Hematopoietic multipotent progenitor cell treated with erythropoietin and hydrocortisone succinate and interleukin-3 and kit ligand, for 15 days (in vitro differentiated cells): ENCODE measurements at regions not wholly inside any gene's neighbourhood (a gene's known extent, or its start where the extent isn't known, plus 50 kb on each side); places are given as distances from the start of the nearest gene placed in this dataset.

Experiments used
- DNase-seq: peaks from one replicate; pipeline ENCODE4 v3.0.0-alpha.2; 2015; ENCODE audit warnings: low spot score

DNA sequence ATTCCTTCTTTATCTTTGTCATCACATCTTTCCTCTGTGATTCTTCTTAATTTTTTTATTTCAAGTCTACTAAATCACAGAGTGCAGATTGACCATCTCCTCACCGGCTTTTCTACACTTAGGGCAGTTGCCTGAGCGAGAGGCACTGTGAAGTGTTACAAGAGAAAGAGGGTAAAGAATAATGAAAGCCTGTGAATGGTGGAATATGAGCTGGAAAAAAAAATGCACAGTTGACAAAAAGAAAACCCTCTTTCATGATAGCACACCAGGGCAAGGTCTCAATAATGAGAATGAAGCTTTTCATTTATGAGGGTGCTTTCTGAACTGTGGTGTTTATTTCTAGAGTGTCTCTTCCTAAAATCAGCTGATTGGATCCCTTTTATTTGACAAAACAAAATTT, 106.2 kb upstream of the PDE3A start:
- no peak for DNase-seq

DNA sequence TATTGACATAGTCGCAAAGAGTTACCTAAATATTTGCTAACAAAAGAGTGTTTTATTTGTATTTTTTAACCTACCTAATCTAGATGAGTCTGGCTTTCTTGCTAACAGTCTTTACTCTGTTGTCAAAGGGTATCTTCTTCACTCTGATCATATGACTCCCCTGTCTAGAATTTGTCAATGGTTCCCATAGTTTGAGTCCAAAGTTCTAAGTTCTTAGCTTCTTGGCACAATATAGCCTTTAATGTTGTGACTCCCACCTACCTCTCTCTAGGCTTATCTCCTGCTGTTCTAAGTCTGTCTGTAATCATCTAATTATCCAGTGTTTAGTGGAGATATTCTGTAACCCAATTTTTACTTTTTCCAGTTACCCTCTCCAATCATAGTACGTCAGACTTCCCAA, 104.3 kb upstream of the PDE3A start:
- no peak for DNase-seq

DNA sequence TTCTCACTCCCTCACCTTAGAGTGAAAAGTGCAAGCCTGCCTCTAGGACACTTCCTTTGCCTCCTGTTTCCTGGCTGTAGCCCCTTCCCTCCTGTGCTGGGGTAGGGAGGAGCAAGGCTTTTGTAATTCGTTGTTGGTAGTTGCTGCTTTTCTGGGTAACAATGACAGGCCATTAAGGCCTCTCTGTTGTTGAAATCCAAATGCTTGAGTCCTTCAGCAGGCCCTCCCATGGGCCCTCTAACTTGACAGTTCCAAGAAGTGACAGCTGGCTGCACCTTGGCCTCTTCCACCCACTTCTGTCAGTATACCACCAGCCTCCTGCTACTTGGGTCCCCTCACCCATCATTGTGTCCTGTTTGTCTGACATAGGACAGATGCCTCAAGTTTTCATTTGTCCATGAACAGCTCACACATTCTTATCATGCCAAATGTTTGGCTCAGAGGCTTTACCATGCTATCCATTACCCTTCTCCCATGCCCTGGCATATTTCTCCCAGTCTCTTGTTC, 103.7 kb upstream of the PDE3A start:
- DNase-seq = no peak

DNA sequence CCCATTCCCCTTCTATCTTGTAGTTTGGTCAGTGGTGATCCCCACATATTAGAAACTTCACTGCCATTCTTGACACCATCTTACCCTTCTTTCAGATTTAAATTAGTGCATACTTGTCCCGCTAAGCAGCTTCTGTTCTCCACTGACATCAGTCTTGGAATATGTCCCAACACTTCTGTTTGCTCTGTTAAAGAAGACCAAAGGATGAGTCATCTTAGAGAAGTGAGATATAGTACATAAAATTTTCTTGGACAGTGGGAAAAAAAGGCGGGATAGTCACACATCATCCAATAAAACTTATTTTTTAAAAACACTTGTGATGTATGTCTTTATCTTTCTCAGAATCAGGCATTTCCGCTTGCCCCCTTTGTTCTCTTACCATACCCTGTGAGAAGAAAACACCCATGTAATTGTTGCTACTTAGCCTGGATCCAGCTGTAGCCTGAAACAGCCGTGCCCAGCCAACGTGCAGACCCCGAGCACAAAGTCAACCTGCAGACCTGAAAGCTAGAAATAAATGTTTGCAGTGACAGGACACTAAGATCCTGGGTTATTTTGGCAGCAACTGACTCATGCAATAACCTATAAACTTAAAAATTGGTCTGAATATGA, 100.1 kb upstream of the PDE3A start:
- DNase-seq = no peak

DNA sequence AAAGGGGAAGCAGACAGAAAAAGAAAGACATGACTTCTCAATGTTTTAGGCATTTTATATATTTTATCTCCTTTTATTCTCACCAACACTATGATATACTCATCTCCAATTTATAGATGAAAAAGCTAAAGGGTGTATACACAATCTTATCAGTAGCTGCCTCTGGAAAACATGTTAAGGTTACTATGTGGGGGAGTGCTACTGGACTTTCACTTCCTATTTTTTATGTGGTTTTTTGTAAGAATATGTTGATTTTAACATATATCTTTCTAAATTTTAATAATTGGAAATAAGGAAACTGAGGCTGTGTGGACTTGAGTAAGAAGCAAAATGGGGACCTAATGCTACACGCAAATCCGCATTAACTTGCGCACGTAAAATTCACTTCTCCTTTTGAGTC, 99.6 kb upstream of the PDE3A start:
- DNase-seq = no peak

DNA sequence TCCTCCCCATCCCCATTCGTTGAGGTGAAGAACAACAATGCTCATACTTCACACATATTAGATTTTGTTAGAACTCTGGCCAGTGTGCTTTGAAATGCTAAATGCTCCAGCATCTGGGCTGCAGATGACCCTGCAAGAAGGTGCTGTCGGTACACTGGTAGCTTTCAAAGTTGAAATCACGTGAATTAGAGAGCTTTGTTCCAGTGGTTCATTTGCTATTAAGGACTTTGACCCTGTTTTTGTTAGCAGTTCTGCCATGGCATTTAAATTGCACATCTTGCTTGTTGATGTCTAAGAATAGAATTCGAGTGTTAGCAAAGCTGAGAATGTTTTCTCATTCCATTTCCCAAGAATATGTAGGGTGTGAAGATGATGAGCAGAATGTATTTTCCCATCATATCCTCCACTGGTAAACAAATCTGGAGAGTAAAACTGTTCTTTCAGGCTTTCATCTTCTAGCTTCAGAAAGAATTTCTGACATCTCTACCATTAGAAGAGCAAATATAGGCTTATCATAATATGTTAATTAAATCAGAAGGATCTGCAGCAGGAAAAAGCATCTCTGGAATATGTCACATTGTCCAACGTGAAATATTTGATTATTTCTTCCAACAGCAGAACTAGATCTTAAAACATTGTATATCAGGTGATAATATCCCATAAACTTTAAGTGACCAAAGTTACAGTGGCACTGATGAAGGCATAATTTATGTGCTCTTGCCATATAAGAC, 98.8 kb upstream of the PDE3A start:
- no peak for DNase-seq

DNA sequence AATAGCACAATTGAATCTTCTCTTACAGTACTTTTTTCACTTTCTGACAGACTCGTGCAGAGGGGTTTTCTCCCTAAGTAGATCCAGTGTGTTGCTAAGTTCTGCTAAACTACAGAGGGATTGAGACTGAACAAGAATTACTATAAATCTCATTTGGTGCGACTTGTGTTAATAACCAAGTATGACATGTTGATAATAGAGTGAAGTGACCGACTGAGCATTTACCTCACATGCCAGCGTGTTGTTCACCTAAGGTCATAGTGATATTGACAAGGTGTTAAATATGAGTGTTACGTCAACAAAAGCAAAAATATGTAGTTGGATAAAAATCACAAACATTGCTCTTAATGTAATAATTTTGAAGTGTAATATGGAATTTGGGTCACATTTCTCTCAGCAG, 97.8 kb upstream of the PDE3A start:
- DNase-seq = no peak

DNA sequence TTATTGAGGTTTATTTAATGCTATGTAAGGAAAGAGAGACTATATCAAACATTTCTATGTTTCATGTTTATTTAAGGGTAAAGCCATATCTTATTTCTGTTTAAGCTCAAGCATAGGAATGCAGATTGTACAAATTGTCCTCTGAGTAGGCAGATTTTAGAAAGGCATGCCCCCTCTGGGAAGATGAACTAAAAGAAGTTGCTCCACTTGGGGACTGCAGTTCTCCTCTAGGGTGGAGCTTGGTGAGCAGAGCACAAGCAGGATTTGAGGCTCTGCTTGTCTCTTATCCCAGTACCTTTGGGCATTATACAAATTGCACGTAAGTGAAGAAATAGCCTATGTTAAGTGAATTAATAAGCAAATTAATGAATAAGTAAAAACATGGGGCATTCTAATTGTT, 96.2 kb upstream of the PDE3A start:
- no peak for DNase-seq

DNA sequence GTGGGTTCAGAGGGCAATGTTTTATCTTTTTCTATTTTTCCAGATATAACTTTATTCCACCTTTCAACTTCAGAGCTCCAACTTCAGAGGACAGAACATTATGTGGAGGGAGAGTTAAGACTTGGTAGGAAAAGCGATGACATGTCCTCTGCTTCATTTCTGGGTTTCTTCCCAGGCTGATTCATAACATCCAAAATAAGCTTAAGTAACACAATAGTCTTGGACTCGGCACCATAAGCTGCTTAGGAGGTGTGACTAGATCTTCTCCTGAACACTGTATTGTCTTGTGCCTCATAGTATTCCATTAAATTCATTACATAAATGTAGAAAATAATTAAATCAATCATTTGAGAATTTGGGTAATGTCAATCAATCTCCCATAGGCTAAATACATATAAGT, 95.5 kb upstream of the PDE3A start:
- no peak for DNase-seq

DNA sequence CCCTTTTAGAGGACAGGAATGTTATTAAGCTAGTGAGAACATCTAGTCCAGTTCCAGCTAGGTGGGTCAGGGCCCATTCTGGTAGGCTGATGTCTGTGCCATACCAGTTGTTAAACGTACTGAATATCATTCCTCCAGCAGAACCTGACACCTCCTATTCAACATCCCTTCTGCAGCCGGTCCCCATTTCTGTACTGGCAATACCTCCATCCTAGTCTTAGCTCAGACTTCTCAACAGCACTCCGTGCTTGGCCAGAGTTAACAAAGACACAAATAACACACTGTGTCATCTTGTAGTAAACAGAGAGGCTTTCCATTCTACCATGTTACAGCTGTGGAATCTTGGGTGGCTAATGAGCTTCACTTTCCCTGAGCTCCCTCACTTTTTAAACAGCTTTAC, 94.3 kb upstream of the PDE3A start:
- DNase-seq = no peak

DNA sequence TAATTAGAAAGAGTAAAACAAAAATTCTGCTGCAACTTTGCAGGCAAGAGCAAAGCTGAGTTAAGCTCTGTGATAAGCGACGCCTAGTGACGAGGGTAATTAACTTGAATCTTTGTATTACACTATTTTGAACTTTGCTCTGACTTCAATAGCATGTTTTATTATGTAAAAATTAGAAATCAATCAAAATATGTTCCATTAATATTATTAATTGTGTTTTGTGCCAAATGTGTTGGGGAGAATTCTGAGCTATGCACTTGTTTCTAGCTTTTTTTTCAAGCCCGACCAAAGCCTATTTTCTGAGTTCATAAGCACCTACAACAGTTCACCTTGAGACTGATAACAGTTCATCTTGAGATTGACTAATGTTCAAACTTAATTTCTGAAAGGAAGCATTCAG, 90.1 kb upstream of the PDE3A start:
- no peak for DNase-seq

DNA sequence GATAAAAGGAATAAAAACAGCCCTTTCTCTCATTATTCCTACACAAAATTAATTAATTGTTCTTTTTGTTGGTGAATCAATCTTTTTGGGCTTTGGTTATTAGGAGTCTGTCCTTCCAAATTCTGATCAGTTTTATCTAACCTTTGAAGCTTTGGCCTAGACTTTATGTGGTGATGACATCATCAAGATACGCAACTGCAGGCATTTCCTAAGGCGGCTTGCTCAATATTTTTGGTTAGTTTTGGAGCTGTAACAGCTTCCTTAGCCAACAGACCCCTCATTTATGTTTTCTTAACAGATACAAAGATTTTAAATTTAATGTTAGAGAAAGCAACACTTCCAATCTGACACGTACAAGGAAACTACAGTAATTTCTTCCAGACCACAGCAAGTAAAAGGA, 87.8 kb upstream of the PDE3A start:
- no peak for DNase-seq

DNA sequence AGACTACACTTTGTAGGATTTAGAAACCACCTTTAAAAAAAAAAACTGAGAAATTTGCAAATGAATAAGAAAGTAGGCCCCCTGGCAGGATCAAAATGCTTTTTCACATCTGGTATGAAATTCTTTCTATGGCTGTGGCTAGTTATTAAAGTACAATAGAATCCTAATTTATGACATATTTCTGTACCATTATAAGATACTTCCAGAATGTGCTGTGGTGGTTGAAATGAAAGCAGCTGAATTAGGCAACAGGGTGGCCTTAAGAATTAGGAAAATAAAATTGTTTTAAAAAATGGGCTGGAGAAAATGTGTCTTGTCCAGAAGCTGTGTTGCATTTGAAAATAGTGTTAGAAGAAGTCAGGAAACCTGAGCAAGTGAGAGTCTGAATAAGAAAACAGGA, 85.9 kb upstream of the PDE3A start:
- DNase-seq = no peak

DNA sequence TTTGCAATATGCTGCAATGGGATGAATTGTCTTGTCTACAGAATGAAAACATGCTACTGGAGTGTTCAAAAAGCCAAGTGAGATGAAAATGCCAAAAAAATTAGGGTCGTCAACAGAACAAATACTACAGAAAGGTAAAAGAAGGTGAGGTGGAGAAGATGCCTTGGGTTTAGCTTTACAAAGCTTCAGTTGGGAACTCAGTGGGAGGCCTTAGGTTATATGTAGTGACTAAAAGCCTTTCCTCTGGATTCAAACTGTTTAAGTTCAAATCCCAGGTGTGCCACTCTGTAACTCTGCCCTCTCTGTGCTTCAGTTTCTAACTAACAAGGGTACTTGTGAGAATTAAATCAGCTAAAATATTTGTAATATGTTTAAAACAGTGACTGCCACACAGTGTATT, 84.9 kb upstream of the PDE3A start:
- DNase-seq = no peak

DNA sequence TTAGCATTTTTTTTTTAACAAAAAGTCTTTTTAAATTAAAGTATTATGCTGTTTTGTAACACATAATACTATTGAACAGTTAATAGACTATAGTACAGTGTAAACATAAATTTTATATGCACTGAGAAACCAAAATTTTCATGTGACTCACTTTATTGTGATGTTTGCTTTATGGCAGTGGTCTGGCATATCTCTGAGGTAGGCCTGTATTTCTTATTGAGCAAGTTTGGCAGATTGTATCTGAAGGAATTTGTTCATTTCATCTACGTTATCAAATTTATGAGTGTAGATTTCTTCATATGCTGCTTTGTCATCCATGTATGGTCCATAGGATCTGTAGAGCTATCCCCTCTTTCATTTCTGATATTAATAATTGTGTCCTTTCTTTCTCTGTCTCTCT, 78.8 kb upstream of the PDE3A start:
- DNase-seq = no peak

DNA sequence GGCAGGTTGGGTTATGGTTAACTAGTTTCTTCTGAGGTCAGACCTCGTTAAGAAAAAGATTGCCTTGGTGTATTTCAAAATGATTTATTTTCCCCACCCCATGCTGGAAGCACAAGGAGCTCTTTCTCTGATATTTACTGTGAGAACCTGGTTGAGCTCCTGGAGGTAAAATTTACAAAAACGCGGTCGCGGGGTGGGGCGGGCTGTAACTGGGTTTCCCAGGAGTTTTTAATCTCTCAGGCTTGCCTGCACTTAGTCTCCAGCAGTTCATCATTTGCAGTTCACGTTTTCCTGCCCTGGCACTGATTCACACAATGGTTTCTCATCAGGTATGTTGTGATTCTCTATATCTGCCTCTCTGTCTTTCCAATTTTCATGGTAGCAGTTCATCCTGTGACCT, 67.9 kb upstream of the PDE3A start:
- DNase-seq = no peak

DNA sequence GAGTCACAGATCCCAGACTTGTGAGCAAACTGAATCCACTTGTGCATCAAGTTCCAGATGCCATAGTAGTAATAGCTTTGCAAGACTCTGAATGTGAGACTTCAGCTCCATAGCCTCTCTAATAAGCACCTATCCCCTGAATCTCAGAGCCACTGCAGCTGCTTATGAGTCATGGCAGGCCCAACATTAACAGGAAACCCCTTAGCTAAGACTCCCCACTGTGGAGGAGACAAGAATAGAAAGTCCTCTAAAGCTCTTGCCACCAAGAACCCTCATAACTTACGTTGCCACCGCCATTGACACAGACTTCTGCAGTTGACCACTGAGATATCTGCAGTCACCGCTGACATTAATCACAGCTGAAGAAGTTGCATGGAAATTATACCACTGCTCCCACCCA, 62.9 kb upstream of the PDE3A start:
- DNase-seq = no peak

DNA sequence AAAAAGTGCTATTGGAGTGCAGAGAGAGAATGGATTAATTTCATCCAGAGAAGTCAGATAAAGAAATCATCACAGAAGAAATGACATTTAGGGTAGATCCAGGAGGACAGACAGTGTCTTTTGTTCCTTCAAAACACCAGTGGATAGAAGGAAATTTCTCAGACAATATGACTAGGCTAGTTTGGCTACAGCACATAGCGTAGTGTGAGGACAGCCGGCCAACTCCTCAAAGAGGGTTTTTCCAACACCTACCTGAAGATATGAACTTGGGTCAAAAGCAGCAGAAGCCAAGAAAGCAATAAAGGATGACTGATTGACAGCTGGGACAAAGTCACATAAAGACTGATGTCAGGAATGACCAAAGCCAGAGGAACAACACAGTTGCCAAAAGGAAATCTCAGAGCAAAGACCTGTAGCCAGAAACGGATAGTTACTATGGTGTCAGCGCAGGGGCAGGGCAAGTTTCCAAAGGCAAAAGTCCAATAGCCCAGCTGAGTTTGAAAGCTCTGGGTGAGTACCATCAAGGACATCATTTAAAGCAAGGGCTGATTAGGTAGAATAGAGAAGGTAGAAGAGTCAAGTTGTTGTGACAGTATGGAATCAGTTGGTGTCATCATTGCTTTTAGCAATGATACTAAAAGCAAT, 58.7 kb upstream of the PDE3A start:
- DNase-seq = no peak

DNA sequence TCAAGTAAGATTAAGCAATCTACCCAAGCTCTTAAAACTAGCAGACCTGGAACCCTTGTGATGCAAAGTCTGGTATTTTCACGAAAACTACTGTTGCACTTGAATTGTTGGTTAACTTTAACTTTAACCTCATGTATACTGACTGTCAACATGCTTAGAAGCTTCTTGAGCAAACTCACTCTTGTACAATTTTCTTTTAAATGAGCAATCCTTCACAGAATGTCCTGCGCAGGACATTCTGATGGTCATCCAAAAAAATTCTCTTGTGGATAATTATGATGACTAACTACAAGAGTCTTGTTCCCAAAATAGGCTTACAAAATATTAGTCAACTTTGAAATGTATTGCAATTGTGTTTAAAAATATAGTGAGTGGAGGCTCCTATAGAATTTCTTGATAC, 54.0 kb upstream of the PDE3A start:
- DNase-seq = no peak

DNA sequence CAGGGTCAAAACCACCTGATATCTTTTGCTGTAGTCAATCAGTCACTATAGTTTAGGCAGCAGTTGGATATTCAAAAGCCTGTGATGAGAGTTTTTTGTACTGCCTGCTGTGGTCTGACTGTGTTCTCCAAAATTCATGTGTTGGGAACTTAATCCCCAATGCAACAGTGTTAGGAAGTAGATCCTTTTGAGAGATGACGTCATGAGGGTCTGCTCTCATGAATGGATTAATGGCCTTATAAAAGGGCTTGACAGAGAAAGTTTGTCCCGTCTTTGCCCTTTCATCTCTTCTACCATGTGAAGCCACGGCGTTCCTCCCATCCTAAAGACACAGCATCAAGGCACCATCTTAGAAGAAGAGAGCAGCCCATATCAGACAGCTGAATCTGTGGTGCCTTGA, 50.8 kb upstream of the PDE3A start:
- DNase-seq = no peak
